ENCODE measurements at regions not wholly inside any gene's neighbourhood (a gene's known extent, or its start where the extent isn't known, plus 50 kb on each side); places are given as distances from the start of the nearest gene placed in this dataset.

DNA sequence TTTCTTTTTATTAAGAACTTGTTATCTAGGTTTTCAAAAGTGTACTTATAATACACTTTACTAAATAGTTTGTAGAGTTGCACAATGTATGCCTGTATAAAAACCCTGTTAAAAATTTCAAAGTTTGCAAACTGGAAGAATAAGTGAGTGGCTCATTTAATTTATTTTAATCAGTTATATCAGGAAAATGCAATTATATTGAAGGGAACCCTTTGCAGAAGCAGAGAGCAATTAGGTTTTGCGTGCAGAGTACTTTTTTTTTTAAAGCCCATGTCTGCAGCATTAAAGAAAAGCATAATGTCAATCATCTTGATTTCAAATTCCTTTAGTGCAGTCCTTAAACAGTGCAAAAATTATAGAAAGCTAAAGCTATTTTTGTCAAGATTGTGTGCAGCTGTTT lies 271.3 kb upstream of the LDB2 start (continued):
- no peak for TF ChIP-seq ZNF274 (IDR thresholded peaks at IDR 0.05; ENCODE audit: insufficient read depth, insufficient read length)
- TF ChIP-seq, protein P1, sequence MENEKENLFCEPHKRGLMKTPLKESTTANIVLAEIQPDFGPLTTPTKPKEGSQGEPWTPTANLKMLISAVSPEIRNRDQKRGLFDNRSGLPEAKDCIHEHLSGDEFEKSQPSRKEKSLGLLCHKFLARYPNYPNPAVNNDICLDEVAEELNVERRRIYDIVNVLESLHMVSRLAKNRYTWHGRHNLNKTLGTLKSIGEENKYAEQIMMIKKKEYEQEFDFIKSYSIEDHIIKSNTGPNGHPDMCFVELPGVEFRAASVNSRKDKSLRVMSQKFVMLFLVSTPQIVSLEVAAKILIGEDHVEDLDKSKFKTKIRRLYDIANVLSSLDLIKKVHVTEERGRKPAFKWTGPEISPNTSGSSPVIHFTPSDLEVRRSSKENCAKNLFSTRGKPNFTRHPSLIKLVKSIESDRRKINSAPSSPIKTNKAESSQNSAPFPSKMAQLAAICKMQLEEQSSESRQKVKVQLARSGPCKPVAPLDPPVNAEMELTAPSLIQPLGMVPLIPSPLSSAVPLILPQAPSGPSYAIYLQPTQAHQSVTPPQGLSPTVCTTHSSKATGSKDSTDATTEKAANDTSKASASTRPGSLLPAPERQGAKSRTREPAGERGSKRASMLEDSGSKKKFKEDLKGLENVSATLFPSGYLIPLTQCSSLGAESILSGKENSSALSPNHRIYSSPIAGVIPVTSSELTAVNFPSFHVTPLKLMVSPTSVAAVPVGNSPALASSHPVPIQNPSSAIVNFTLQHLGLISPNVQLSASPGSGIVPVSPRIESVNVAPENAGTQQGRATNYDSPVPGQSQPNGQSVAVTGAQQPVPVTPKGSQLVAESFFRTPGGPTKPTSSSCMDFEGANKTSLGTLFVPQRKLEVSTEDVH (IDR thresholded peaks at IDR 0.05; ENCODE audit: low read depth, partially characterized antibody), result no peak
- TF ChIP-seq REST (IDR thresholded peaks at IDR 0.05; ENCODE audit: low read depth, low read length), result no peak
- TF ChIP-seq POLR2A (IDR thresholded peaks at IDR 0.05; ENCODE audit: low read depth, low read length), result no peak
- TF ChIP-seq TCF3 (IDR thresholded peaks at IDR 0.05; ENCODE audit: borderline replicate concordance, insufficient read depth, low read depth, low read length), result no peak
- no peak for TF ChIP-seq CHD4 (IDR thresholded peaks at IDR 0.05)

- H3K9me3 ChIP-seq (replicated peaks; ENCODE audit: control insufficient read depth, insufficient read depth, low read length), result no peaks in the 10 kb centered on the region
- intact Hi-C loops (cut with micrococcal nuclease; ENCODE audit: unreplicated experiment), result no loop called here
- TF ChIP-seq PRDM15 (CRISPR knock-in tag; IDR thresholded peaks at IDR 0.05) (no peak), CBFB (IDR thresholded peaks at IDR 0.05; ENCODE audit: low read depth) (no peak), IRF4 (IDR thresholded peaks at IDR 0.05; ENCODE audit: low read depth, low read length) (no peak), TBL1XR1 (IDR thresholded peaks at IDR 0.05; ENCODE audit: low read depth, low read length) (no peak), FOXM1 (IDR thresholded peaks at IDR 0.05; ENCODE audit: low read depth, low read length) (no peak)
- TF ChIP-seq, protein P1 (IDR thresholded peaks at IDR 0.05; ENCODE audit: low read depth, partially characterized antibody), result no peak
Observed at GRCh38 chr4:17168571-17168970, 270.1 kb upstream of the LDB2 start.

More at GRCh38 chr4:17168571-17168970, 270.1 kb upstream of the LDB2 start:
- Histone ChIP-seq H3K9ac (ENCODE audit: control insufficient read depth, insufficient read depth, low read length) (no peak overlapping the region), H3K27me3 (replicated peaks in 1 of 2; ENCODE audit: control insufficient read depth in 2 of 2, insufficient read depth in 2 of 2, low read length in 1 of 2) (no peaks in the 10 kb centered on the region), H3K27ac (ENCODE audit: control insufficient read depth, insufficient read depth) (no peak overlapping the region), H3K4me1 (ENCODE audit: control insufficient read depth, insufficient read depth, low read length) (no peaks in the 10 kb centered on the region), H3K4me3 (no peak overlapping the region), H2AFZ (ENCODE audit: control insufficient read depth, low read depth, low read length) (no peak overlapping the region), H3K4me2 (ENCODE audit: control insufficient read depth, insufficient read depth) (no peak overlapping the region), H3K36me3 (ENCODE audit: control insufficient read depth in 2 of 2, insufficient read depth in 2 of 2, low read length in 1 of 2) (no peaks in the 10 kb centered on the region), H3K79me2 (ENCODE audit: control insufficient read depth, insufficient read depth, low read length) (no peaks in the 10 kb centered on the region), H4K20me1 (ENCODE audit: control insufficient read depth, insufficient read depth) (no peaks in the 10 kb centered on the region)
- 0% methylated on average over 1 of the region's 1 CpG for WGBS (ENCODE audit: insufficient coverage, insufficient replicate concordance, low lambda C conversion rate, missing lambda C conversion rate)
- ChIA-PET RAD21 (ENCODE audit: unreplicated experiment) (no interaction called here), POLR2A (no interaction called here), CTCF (no interaction called here), SMC1A (ENCODE audit: uncharacterized antibody, unreplicated experiment) (no interaction called here)
- FAIRE-seq (no peak), DNase-seq (ENCODE audit: low read depth, low spot score) (no peak), ATAC-seq (no peak)
- in situ Hi-C loops (cut with MboI), result no loop called here
- BruUV-seq (replicated peaks), result no TSS peak
